ENCODE measurements at regions not wholly inside any gene's neighbourhood (a gene's known extent, or its start where the extent isn't known, plus 50 kb on each side); places are given as distances from the start of the nearest gene placed in this dataset.
"Not testable (repeated sequence)": the region's sequence is repeated elsewhere in the genome, so short reads cannot be mapped to it uniquely, and the experiment has no call there.

DNA sequence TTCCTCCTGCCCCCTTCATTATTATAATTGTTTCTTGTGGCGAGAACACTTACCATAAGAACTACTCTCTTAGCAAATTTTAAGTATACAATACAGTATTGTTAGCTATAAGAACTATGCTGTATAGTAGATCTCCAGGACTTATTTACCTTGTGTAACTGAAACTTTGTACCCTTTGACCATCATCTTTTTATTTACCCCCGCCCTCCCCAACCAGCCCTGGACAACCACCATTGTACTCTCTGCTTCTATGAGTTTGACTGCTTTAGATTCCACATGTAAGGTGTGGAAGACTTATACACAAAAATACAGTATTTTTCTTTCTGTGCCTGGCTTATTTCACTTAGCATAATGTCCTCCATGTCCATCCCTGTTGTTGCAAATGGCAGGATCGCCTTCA lies 161.1 kb downstream of the PHF8 start:
- Histone ChIP-seq H3K9me3 (ENCODE audit: control insufficient read depth in 2 of 2, insufficient read depth in 1 of 2, low read length in 1 of 2) (no peaks in the 10 kb centered on the region), H3K4me1 (ENCODE audit: control insufficient read depth in 2 of 2, insufficient read depth in 2 of 2, low read length in 2 of 2) (no peaks in the 10 kb centered on the region), H3K4me3 (ENCODE audit: low read length in 2 of 2) (no peak overlapping the region), H3K27ac (ENCODE audit: low read depth in 1 of 2, low read length in 1 of 2) (no peak overlapping the region), H3K36me3 (ENCODE audit: control insufficient read depth in 2 of 2, insufficient read depth in 2 of 2, low read length in 1 of 2) (no peaks in the 10 kb centered on the region), H3K27me3 (ENCODE audit: control insufficient read depth in 2 of 2, insufficient read depth in 1 of 2, low read length in 1 of 2) (no peaks in the 10 kb centered on the region)
- no peak for DNase-seq (ENCODE audit: low read depth in 6 of 9, low spot score in 9 of 9)
- 96% methylated on average over 3 of the region's 3 CpGs for WGBS

DNA sequence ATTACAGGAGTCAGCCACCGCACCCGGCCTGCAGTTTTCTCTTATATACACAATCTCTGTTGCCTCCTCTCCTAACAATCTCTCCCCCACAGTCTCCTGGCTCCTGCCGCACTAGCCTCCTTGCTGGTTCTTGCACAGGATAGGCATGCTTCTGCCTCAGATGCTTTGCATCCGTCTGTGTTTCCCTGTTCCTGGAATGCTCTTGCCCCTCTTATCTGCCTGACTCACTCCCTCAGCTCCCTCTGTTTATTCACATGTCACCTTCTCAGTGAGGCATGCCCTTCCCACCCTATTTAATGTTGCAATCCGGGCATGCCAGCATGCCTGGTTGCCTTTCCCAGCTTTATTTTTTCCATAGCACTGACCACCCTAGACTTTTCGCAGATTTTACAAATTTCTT lies 161.9 kb downstream of the PHF8 start:
- no peak overlapping the region for H3K27ac ChIP-seq (ENCODE audit: low read depth in 1 of 2, low read length in 1 of 2)
- H3K4me3 ChIP-seq (ENCODE audit: low read length in 2 of 2): no peak overlapping the region
- no peaks in the 10 kb centered on the region for H3K27me3 ChIP-seq (ENCODE audit: control insufficient read depth in 2 of 2, insufficient read depth in 1 of 2, low read length in 1 of 2)
- no peaks in the 10 kb centered on the region for H3K9me3 ChIP-seq (ENCODE audit: control insufficient read depth in 2 of 2, insufficient read depth in 1 of 2, low read length in 1 of 2)
- H3K36me3 ChIP-seq (ENCODE audit: control insufficient read depth in 2 of 2, insufficient read depth in 2 of 2, low read length in 1 of 2): no peaks in the 10 kb centered on the region
- H3K4me1 ChIP-seq (ENCODE audit: control insufficient read depth in 2 of 2, insufficient read depth in 2 of 2, low read length in 2 of 2): no peaks in the 10 kb centered on the region
- DNase-seq (ENCODE audit: low read depth in 6 of 9, low spot score in 9 of 9): no peak
- WGBS: 75% methylated on average over 6 of the region's 6 CpGs

DNA sequence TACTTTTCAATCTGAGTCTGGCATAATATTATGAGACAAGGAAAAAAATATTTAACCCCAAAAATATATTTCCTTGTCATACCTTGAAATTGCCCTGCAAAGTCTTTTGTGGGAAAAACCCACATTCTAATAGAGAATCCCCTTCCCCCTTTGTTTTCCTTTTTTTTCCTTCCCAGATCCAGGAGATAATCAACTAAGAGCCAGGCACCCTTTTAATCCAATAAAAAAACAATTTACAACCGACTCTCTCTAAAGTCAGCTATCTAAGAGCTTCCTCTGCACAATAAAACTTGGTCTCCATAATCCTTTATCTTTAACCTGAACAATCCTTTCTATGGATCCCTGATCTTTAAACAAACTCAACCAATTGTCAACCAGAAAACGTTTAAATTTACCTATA lies 163.5 kb downstream of the PHF8 start:
- H3K27ac ChIP-seq (ENCODE audit: low read depth in 1 of 2, low read length in 1 of 2); DNase-seq (ENCODE audit: low read depth in 6 of 9, low spot score in 9 of 9); H3K4me3 ChIP-seq (ENCODE audit: low read length in 2 of 2); H3K9me3 ChIP-seq (ENCODE audit: control insufficient read depth in 2 of 2, insufficient read depth in 1 of 2, low read length in 1 of 2); H3K27me3 ChIP-seq (ENCODE audit: control insufficient read depth in 2 of 2, insufficient read depth in 1 of 2, low read length in 1 of 2); H3K4me1 ChIP-seq (ENCODE audit: control insufficient read depth in 2 of 2, insufficient read depth in 2 of 2, low read length in 2 of 2); H3K36me3 ChIP-seq (ENCODE audit: control insufficient read depth in 2 of 2, insufficient read depth in 2 of 2, low read length in 1 of 2): not testable (repeated sequence)
- whole genome bisulfite sequencing: 53% methylated on average over 2 of the region's 2 CpGs

GRCh38 chrX:53859890-53860289 lies 173.4 kb upstream of the HUWE1 start:
- Histone ChIP-seq H3K27ac (ENCODE audit: low read depth in 1 of 2, low read length in 1 of 2) (no peak overlapping the region), H3K27me3 (ENCODE audit: control insufficient read depth in 2 of 2, insufficient read depth in 1 of 2, low read length in 1 of 2) (no peaks in the 10 kb centered on the region), H3K4me1 (ENCODE audit: control insufficient read depth in 2 of 2, insufficient read depth in 2 of 2, low read length in 2 of 2) (no peaks in the 10 kb centered on the region), H3K4me3 (ENCODE audit: low read length in 2 of 2) (no peak overlapping the region), H3K9me3 (ENCODE audit: control insufficient read depth in 2 of 2, insufficient read depth in 1 of 2, low read length in 1 of 2) (no peaks in the 10 kb centered on the region), H3K36me3 (ENCODE audit: control insufficient read depth in 2 of 2, insufficient read depth in 2 of 2, low read length in 1 of 2) (no peaks in the 10 kb centered on the region)
- DNase-seq (ENCODE audit: low read depth in 6 of 9, low spot score in 9 of 9): no peak
- 96% methylated on average over 4 of the region's 4 CpGs for WGBS

- WGBS: 49% methylated on average over 8 of the region's 8 CpGs
- Histone ChIP-seq H3K36me3 (ENCODE audit: control insufficient read depth in 2 of 2, insufficient read depth in 2 of 2, low read length in 1 of 2) (no peaks in the 10 kb centered on the region), H3K27me3 (ENCODE audit: control insufficient read depth in 2 of 2, insufficient read depth in 1 of 2, low read length in 1 of 2) (no peaks in the 10 kb centered on the region), H3K9me3 (ENCODE audit: control insufficient read depth in 2 of 2, insufficient read depth in 1 of 2, low read length in 1 of 2) (no peaks in the 10 kb centered on the region), H3K27ac (ENCODE audit: low read depth in 1 of 2, low read length in 1 of 2) (no peak overlapping the region), H3K4me3 (ENCODE audit: low read length in 2 of 2) (no peak overlapping the region), H3K4me1 (ENCODE audit: control insufficient read depth in 2 of 2, insufficient read depth in 2 of 2, low read length in 2 of 2) (no peaks in the 10 kb centered on the region)
- peak in 8 of 9 donors; percentile 0 to 61 (median 16) for DNase-seq (ENCODE audit: low read depth in 6 of 9, low spot score in 9 of 9)
These were observed 145.4 kb upstream of the HUWE1 start for GRCh38 chrX:53831662-53832635.

DNA sequence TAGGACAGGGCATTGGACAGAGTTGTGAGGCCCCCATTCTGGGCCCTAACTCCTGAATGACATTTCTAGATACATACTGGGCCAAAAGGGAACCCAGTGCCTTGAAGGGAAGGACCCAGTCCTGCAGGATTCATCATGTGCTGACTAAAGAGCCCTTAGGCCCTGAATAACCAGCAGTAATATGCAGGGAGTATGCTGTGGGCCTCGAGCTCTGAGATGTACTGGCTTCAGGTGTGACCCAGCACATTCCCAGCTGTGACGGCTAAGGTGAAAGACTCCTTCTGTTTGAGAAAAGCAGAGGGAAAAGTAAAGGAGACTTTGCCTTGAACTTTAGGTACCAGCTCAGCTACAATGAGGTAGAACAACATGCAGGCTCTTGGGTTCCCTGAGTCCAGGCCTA lies 138.2 kb upstream of the HUWE1 start:
- Histone ChIP-seq H3K27me3 (ENCODE audit: control insufficient read depth in 2 of 2, insufficient read depth in 1 of 2, low read length in 1 of 2) (no peaks in the 10 kb centered on the region), H3K4me3 (ENCODE audit: low read length in 2 of 2) (no peak overlapping the region), H3K27ac (ENCODE audit: low read depth in 1 of 2, low read length in 1 of 2) (no peak overlapping the region), H3K36me3 (ENCODE audit: control insufficient read depth in 2 of 2, insufficient read depth in 2 of 2, low read length in 1 of 2) (no peaks in the 10 kb centered on the region), H3K9me3 (ENCODE audit: control insufficient read depth in 2 of 2, insufficient read depth in 1 of 2, low read length in 1 of 2) (no peaks in the 10 kb centered on the region), H3K4me1 (ENCODE audit: control insufficient read depth in 2 of 2, insufficient read depth in 2 of 2, low read length in 2 of 2) (no peaks in the 10 kb centered on the region)
- WGBS: 95% methylated on average over 2 of the region's 2 CpGs
- no peak for DNase-seq (ENCODE audit: low read depth in 6 of 9, low spot score in 9 of 9)

GRCh38 chrX:53818115-53818514 lies 131.6 kb upstream of the HUWE1 start:
- H3K27me3 ChIP-seq (ENCODE audit: control insufficient read depth in 2 of 2, insufficient read depth in 1 of 2, low read length in 1 of 2); H3K36me3 ChIP-seq (ENCODE audit: control insufficient read depth in 2 of 2, insufficient read depth in 2 of 2, low read length in 1 of 2); H3K4me1 ChIP-seq (ENCODE audit: control insufficient read depth in 2 of 2, insufficient read depth in 2 of 2, low read length in 2 of 2); H3K9me3 ChIP-seq (ENCODE audit: control insufficient read depth in 2 of 2, insufficient read depth in 1 of 2, low read length in 1 of 2); H3K27ac ChIP-seq (ENCODE audit: low read depth in 1 of 2, low read length in 1 of 2); DNase-seq (ENCODE audit: low read depth in 6 of 9, low spot score in 9 of 9); H3K4me3 ChIP-seq (ENCODE audit: low read length in 2 of 2): not testable (repeated sequence)
- WGBS: 100% methylated on average over 1 of the region's 1 CpG

GRCh38 chrX:53817548-53817947 lies 131.0 kb upstream of the HUWE1 start:
- no peak for DNase-seq (ENCODE audit: low read depth in 6 of 9, low spot score in 9 of 9)
- H3K27me3 ChIP-seq (ENCODE audit: control insufficient read depth in 2 of 2, insufficient read depth in 1 of 2, low read length in 1 of 2): no peaks in the 10 kb centered on the region
- H3K4me3 ChIP-seq (ENCODE audit: low read length in 2 of 2): no peak overlapping the region
- no peak overlapping the region for H3K27ac ChIP-seq (ENCODE audit: low read depth in 1 of 2, low read length in 1 of 2)
- H3K9me3 ChIP-seq (ENCODE audit: control insufficient read depth in 2 of 2, insufficient read depth in 1 of 2, low read length in 1 of 2): no peaks in the 10 kb centered on the region
- H3K36me3 ChIP-seq (ENCODE audit: control insufficient read depth in 2 of 2, insufficient read depth in 2 of 2, low read length in 1 of 2): no peaks in the 10 kb centered on the region
- no peaks in the 10 kb centered on the region for H3K4me1 ChIP-seq (ENCODE audit: control insufficient read depth in 2 of 2, insufficient read depth in 2 of 2, low read length in 2 of 2)
- WGBS: 60% methylated on average over 3 of the region's 3 CpGs

- H3K4me1 ChIP-seq (ENCODE audit: control insufficient read depth in 2 of 2, insufficient read depth in 2 of 2, low read length in 2 of 2): no peaks in the 10 kb centered on the region
These were observed 127.3 kb upstream of the HUWE1 start for GRCh38 chrX:53813670-53814440.

More at GRCh38 chrX:53813670-53814440, 127.3 kb upstream of the HUWE1 start:
- Histone ChIP-seq H3K9me3 (ENCODE audit: control insufficient read depth in 2 of 2, insufficient read depth in 1 of 2, low read length in 1 of 2) (no peaks in the 10 kb centered on the region), H3K36me3 (ENCODE audit: control insufficient read depth in 2 of 2, insufficient read depth in 2 of 2, low read length in 1 of 2) (no peaks in the 10 kb centered on the region), H3K4me3 (ENCODE audit: low read length in 2 of 2) (no peak overlapping the region), H3K27me3 (ENCODE audit: control insufficient read depth in 2 of 2, insufficient read depth in 1 of 2, low read length in 1 of 2) (no peaks in the 10 kb centered on the region), H3K27ac (ENCODE audit: low read depth in 1 of 2, low read length in 1 of 2) (no peak overlapping the region)
- DNase-seq (ENCODE audit: low read depth in 6 of 9, low spot score in 9 of 9): no peak
- WGBS: 96% methylated on average over 15 of the region's 15 CpGs

Data from thymus (tissue), 11 donors.